CD8-positive, alpha-beta memory T cell (primary cell): ENCODE measurements at regions not wholly inside any gene's neighbourhood (a gene's known extent, or its start where the extent isn't known, plus 50 kb on each side); places are given as distances from the start of the nearest gene placed in this dataset.
A peak's percentile ranks its signal among the peaks of the same experiment; 100 is the strongest.

Source experiments
- CTCF ChIA-PET: fragments of 350-600 bp; sonication (Branson Sonifier 250); formaldehyde crosslinking; loops from one replicate; lab custom pipeline; 2021; ENCODE audit warnings: antibody characterized with exemption; lab: Charles Lee
- POLR2A ChIA-PET: fragments of 350-600 bp; sonication (Branson Sonifier 250); formaldehyde crosslinking; loops from one replicate; lab custom pipeline; 2021; ENCODE audit warnings: antibody characterized with exemption; lab: Charles Lee
- DNase-seq, 5 donors: peaks; one replicate each; pipeline versions ENCODE4 v3.0.0 to v3.0.0-alpha.2; 2020 to 2022; ENCODE audit warnings: mixed read lengths in 1 of 5
- H3K27ac ChIP-seq: one replicate; pipeline ENCODE4 v1.7.0; 2013; ENCODE audit warnings: low read depth, mild to moderate bottlenecking, low read length, moderate library complexity
- H3K27me3 ChIP-seq: 2 replicates; pipeline ENCODE4 v1.7.0; 2013; ENCODE audit warnings: low read length, mild to moderate bottlenecking; ENCODE audit not compliant: insufficient read depth, poor library complexity, severe bottlenecking
- H3K36me3 ChIP-seq: 2 replicates; pipeline ENCODE4 v1.7.0; 2013; ENCODE audit warnings: mild to moderate bottlenecking, low read length, moderate library complexity; ENCODE audit not compliant: insufficient read depth
- H3K4me1 ChIP-seq: 2 replicates; pipeline ENCODE4 v1.7.0; 2013; ENCODE audit warnings: mild to moderate bottlenecking, low read length, moderate library complexity; ENCODE audit not compliant: insufficient read depth
- H3K4me3 ChIP-seq: 2 replicates; pipeline ENCODE4 v1.7.0; 2013; ENCODE audit warnings: mild to moderate bottlenecking, low read length
- H3K9me3 ChIP-seq: 2 replicates; pipeline ENCODE4 v1.7.0; 2013; ENCODE audit warnings: mild to moderate bottlenecking, low read length
- H3K27ac Mint-ChIP-seq, 8 donors: one replicate each; pipeline ENCODE4 v1.8.0; 2020 to 2021; ENCODE audit warnings: mixed read lengths in 8 of 8, mild to moderate bottlenecking in 6 of 8, inconsistent platforms in 3 of 8, moderate library complexity in 3 of 8
- H3K27me3 Mint-ChIP-seq, 2 donors: one replicate each; pipeline ENCODE4 v1.8.0; 2020 to 2021; ENCODE audit warnings: mixed read lengths in 2 of 2, mild to moderate bottlenecking in 1 of 2, moderate library complexity in 1 of 2
- H3K36me3 Mint-ChIP-seq, 3 donors: one replicate each; pipeline ENCODE4 v1.8.0; 2020 to 2021; ENCODE audit warnings: mixed read lengths in 3 of 3, inconsistent platforms in 1 of 3, mild to moderate bottlenecking in 1 of 3
- H3K4me1 Mint-ChIP-seq, 3 donors: one replicate each; pipeline ENCODE4 v1.8.0; 2020 to 2021; ENCODE audit warnings: mixed read lengths in 3 of 3, inconsistent platforms in 1 of 3, mild to moderate bottlenecking in 1 of 3
- H3K4me3 Mint-ChIP-seq, 7 donors: one replicate each; pipeline ENCODE4 v1.8.0; 2020 to 2021; ENCODE audit warnings: mixed read lengths in 7 of 7, mild to moderate bottlenecking in 6 of 7, moderate library complexity in 4 of 7, inconsistent platforms in 2 of 7
- H3K9me3 Mint-ChIP-seq, 5 donors: one replicate each; pipeline ENCODE4 v1.8.0; 2020 to 2022; ENCODE audit warnings: mixed read lengths in 5 of 5, mild to moderate bottlenecking in 3 of 5, moderate library complexity in 2 of 5, inconsistent platforms in 1 of 5

DNA sequence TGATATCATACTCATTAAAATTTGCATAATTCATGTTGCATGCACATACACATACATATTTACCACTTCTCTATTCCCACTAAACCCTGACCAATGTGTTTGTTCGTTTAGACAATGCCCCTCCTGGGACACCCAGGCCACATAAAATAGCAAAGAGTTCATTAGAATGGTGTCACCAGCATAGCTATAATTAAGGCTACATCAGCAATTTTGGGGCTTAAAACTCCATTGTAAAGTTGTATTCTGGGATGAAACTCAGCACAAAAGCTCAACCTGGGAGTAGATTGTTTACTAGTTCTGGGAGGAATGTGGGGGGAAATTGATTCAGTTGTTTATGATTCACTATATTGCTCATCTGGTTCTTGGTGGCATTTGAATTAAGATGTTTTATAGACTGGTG is 522.2 kb upstream of the SUCLG2 start:
- H3K27ac ChIP-seq, result no peak overlapping the region
- Mint-ChIP-seq H3K9me3 (peaks cover 21 to 39% (median 27%) of the 10 kb centered on the region in 5 donors), H3K36me3 (peaks cover 6 to 36% (median 19%) of the 10 kb centered on the region in 3 donors), H3K27me3 (no peaks in the 10 kb centered on the region), H3K27ac (no peak overlapping the region), H3K4me3 (no peak overlapping the region), H3K4me1 (no peaks in the 10 kb centered on the region)
- no peaks in the 10 kb centered on the region for H3K27me3 ChIP-seq
- no peak for DNase-seq
- POLR2A ChIA-PET, result no interaction called here
- H3K36me3 ChIP-seq, result no peaks in the 10 kb centered on the region
- no peaks in the 10 kb centered on the region for H3K9me3 ChIP-seq
- CTCF ChIA-PET, result no interaction called here
- no peak overlapping the region for H3K4me3 ChIP-seq
- no peaks in the 10 kb centered on the region for H3K4me1 ChIP-seq

DNA sequence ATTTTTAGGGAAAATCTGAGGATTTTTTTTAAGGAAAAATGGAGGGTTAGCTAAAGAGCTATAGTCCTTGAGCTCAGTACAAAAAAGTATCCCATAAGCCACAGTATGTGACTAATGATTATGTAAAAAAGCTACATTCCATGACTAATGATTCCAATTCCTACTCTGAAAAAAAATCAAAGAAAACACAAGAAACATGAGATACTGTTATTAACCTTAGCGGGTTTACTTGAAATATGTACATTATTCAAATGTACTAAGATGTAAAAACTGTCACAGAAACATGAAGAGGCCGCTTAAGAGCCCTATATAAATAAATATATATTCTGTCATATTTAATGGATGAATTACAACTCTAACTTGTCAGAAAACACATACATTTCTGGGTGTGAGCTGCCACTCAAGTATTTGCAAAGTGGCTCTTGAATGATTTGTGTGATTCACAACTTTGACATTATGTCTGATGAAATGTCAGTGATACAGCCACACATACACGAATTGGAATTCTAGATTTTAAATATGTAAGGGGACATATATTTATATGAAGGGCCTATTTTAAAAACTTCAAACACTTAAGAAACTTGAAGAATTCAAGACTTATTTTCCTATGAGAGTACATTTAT is 518.7 kb upstream of the SUCLG2 start:
- Mint-ChIP-seq H3K36me3 (peaks cover 9 to 54% (median 21%) of the 10 kb centered on the region in 3 donors), H3K4me3 (no peak overlapping the region), H3K9me3 (peaks cover 41 to 60% (median 48%) of the 10 kb centered on the region in 5 donors), H3K27ac (no peak overlapping the region), H3K4me1 (no peaks in the 10 kb centered on the region), H3K27me3 (no peaks in the 10 kb centered on the region)
- Histone ChIP-seq H3K4me1 (no peaks in the 10 kb centered on the region), H3K36me3 (no peaks in the 10 kb centered on the region), H3K27me3 (no peaks in the 10 kb centered on the region), H3K9me3 (peaks cover 13% of the 10 kb centered on the region), H3K4me3 (no peak overlapping the region), H3K27ac (no peak overlapping the region)
- no peak for DNase-seq
- ChIA-PET CTCF (no interaction called here), POLR2A (no interaction called here)

DNA sequence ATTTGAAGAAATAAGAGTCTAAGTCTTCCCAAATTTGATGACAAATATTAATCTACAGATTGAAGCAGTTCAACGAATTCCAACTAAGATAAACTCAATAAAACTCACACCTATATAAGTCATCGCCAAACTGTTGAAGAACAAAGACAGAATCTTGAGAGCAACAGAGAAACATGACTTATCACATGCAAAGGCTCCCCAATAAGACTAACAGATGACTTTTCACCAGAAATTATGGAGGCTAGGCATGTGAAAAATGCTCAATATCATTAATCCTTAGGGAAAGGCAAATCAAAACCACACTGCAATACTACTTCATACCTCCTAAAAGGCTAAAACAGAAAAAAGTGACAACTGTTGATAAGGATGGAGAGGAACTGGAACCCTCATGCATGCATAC is 517.6 kb upstream of the SUCLG2 start:
- peaks cover 13% of the 10 kb centered on the region for H3K9me3 ChIP-seq
- Mint-ChIP-seq H3K9me3 (peaks cover 41 to 60% (median 48%) of the 10 kb centered on the region in 5 donors), H3K27me3 (no peaks in the 10 kb centered on the region), H3K27ac (no peak overlapping the region), H3K4me3 (no peak overlapping the region), H3K36me3 (peaks cover 9 to 54% (median 21%) of the 10 kb centered on the region in 3 donors), H3K4me1 (no peaks in the 10 kb centered on the region)
- POLR2A ChIA-PET, result no interaction called here
- CTCF ChIA-PET, result no interaction called here
- no peak overlapping the region for H3K27ac ChIP-seq
- H3K4me3 ChIP-seq, result no peak overlapping the region
- H3K27me3 ChIP-seq, result no peaks in the 10 kb centered on the region
- no peak for DNase-seq
- no peaks in the 10 kb centered on the region for H3K36me3 ChIP-seq
- no peaks in the 10 kb centered on the region for H3K4me1 ChIP-seq

DNA sequence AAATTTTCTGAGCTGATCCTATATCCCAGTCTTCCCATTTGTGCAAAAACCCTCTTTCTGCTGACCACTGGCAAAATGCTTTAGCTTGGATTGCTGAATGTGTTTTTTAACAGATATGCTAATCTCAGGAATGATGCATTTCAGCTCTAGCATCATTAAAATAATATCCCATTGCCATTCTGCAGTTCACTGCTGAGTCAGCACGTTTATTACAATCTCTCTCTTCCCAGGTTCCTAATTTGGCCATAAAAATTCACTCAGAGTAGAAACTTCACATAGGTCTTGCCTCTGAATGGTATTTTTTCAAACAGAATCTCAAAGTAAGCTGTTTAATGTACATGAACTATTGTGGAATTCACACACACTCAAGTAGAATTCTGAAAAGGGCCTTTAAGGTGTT is 509.6 kb upstream of the SUCLG2 start:
- ChIA-PET POLR2A (no interaction called here), CTCF (no interaction called here)
- Histone ChIP-seq H3K27ac (no peak overlapping the region), H3K4me1 (no peaks in the 10 kb centered on the region), H3K9me3 (no peaks in the 10 kb centered on the region), H3K27me3 (no peaks in the 10 kb centered on the region), H3K36me3 (no peaks in the 10 kb centered on the region), H3K4me3 (no peak overlapping the region)
- Mint-ChIP-seq H3K4me3 (no peak overlapping the region), H3K27ac (no peak overlapping the region), H3K9me3 (peaks cover 0 to 2% (median 0%) of the 10 kb centered on the region in 5 donors), H3K36me3 (peaks cover 0 to 4% (median 4%) of the 10 kb centered on the region in 3 donors), H3K27me3 (no peaks in the 10 kb centered on the region), H3K4me1 (no peaks in the 10 kb centered on the region)
- no peak for DNase-seq

DNA sequence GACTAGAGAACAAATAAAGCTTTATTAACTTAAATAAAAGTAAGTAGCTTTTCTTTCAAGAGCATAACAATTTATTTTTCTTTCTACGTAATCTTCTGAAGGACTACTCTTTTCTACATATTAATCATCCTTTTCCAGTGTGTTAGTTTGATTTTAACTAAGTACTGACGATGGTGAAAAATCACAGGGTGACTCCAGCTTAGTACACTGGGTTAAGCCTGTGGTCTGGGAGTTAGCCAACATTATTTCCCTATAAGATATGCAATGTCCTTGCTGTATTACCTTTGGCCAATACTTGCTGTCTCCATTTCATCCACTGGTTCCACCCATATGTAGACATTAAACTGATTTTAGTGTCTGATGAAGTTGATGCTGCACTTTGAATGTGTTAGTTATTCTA is 508.6 kb upstream of the SUCLG2 start:
- Histone ChIP-seq H3K9me3 (no peaks in the 10 kb centered on the region), H3K27ac (no peak overlapping the region), H3K27me3 (no peaks in the 10 kb centered on the region), H3K4me3 (no peak overlapping the region), H3K4me1 (no peaks in the 10 kb centered on the region), H3K36me3 (no peaks in the 10 kb centered on the region)
- Mint-ChIP-seq H3K27me3 (no peaks in the 10 kb centered on the region), H3K27ac (no peak overlapping the region), H3K36me3 (peaks cover 0 to 4% (median 0%) of the 10 kb centered on the region in 3 donors), H3K4me1 (no peaks in the 10 kb centered on the region), H3K9me3 (no peaks in the 10 kb centered on the region), H3K4me3 (no peak overlapping the region)
- ChIA-PET CTCF (no interaction called here), POLR2A (no interaction called here)
- no peak for DNase-seq

DNA sequence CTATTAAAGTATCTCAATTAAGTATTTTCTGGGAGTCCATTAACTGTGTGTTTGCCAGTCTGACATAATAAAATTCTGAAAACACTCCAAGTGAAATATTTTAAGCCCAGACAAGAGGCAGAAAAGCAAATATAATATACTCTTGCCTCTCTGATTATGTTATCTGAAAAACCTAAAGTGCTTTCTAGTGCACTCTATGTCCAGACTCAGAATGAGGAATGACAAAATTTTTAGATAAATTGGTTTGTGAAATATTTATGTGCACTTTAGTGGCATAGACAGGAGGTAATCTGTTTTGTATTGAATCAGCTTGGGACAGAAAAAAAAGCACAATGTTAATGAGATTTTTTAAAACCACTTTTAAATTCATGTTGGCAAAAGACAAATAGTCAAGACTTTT is 508.2 kb upstream of the SUCLG2 start:
- H3K27ac ChIP-seq, result no peak overlapping the region
- Mint-ChIP-seq H3K36me3 (peaks cover 0 to 4% (median 0%) of the 10 kb centered on the region in 3 donors), H3K27ac (no peak overlapping the region), H3K9me3 (no peaks in the 10 kb centered on the region), H3K4me1 (no peaks in the 10 kb centered on the region), H3K4me3 (no peak overlapping the region), H3K27me3 (no peaks in the 10 kb centered on the region)
- no peak overlapping the region for H3K4me3 ChIP-seq
- no peaks in the 10 kb centered on the region for H3K36me3 ChIP-seq
- POLR2A ChIA-PET, result no interaction called here
- no peaks in the 10 kb centered on the region for H3K4me1 ChIP-seq
- no peaks in the 10 kb centered on the region for H3K27me3 ChIP-seq
- DNase-seq, result no peak
- CTCF ChIA-PET, result no interaction called here
- H3K9me3 ChIP-seq, result no peaks in the 10 kb centered on the region

DNA sequence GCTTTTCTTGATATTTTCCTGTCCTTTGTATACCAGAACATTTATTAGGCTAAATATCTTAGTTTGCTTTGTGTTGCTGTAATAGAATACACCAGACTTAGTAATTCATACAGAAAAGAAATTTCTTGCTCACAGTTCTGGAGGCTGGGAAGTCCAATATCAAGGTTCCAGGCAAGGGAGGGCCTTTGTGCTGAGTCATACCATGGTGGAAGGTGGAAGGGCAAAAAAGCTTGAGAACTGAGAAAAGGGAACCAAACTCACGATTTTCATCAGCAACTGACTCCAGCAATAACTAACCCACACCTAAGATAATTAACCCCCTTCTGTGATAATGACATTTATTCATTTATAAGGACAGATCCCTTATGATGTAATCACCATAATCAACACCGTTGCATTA is 496.9 kb upstream of the SUCLG2 start:
- no peaks in the 10 kb centered on the region for H3K27me3 ChIP-seq
- no peaks in the 10 kb centered on the region for H3K9me3 ChIP-seq
- H3K36me3 ChIP-seq, result no peaks in the 10 kb centered on the region
- no peak for DNase-seq
- ChIA-PET POLR2A (no interaction called here), CTCF (interaction anchor here (1.4 kb wide), 1 partner anchor 9 kb away, joined by 3 read pairs; no protein-coding TSS in a partner anchor)
- Mint-ChIP-seq H3K4me1 (no peaks in the 10 kb centered on the region), H3K4me3 (no peak overlapping the region), H3K27ac (no peak overlapping the region), H3K27me3 (peaks cover 0 to 3% of the 10 kb centered on the region in 2 donors), H3K9me3 (no peaks in the 10 kb centered on the region), H3K36me3 (peaks cover 0 to 2% (median 0%) of the 10 kb centered on the region in 3 donors)
- no peak overlapping the region for H3K27ac ChIP-seq
- H3K4me3 ChIP-seq, result no peak overlapping the region
- no peaks in the 10 kb centered on the region for H3K4me1 ChIP-seq

DNA sequence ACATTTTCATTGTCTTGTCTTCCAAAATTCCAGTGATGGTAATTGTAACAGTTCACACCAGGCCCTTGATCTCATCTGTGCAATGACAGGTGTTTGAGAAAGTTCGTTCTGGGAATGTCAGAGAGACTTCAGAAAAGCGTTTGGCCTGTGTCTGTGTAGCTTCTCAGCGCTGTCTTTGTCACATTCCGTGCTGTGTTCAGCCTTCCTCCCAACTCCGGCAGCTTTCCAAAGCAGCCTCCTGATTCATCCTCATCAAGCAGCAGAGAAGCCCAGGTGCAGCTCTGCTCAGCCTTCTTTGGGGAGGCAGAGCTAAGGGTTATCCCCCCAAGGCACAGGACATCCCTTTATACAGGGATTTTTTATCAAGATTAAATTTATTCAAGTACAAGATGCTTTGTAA is 494.0 kb upstream of the SUCLG2 start:
- Histone ChIP-seq H3K9me3 (no peaks in the 10 kb centered on the region), H3K27ac (no peak overlapping the region), H3K4me3 (no peak overlapping the region), H3K36me3 (no peaks in the 10 kb centered on the region), H3K27me3 (no peaks in the 10 kb centered on the region), H3K4me1 (no peaks in the 10 kb centered on the region)
- H3K4me1 Mint-ChIP-seq, result no peaks in the 10 kb centered on the region
- peaks cover 0 to 3% of the 10 kb centered on the region in 2 donors for H3K27me3 Mint-ChIP-seq
- ChIA-PET POLR2A (interaction anchor here (0.6 kb wide), 1 partner anchor 9 kb away, joined by 3 read pairs; no protein-coding TSS in a partner anchor), CTCF (interaction anchor here (1.4 kb wide), 1 partner anchor 9 kb away, joined by 4 read pairs; no protein-coding TSS in a partner anchor)
- H3K36me3 Mint-ChIP-seq, result peaks cover 0 to 7% (median 3%) of the 10 kb centered on the region in 3 donors
- H3K9me3 Mint-ChIP-seq, result peaks cover 0 to 2% (median 0%) of the 10 kb centered on the region in 5 donors
- DNase-seq, result no peak
- H3K27ac Mint-ChIP-seq, result peak overlapping the region in 1 of 8 donors; percentile 93
- H3K4me3 Mint-ChIP-seq, result no peak overlapping the region
